ENCODE measurements at regions not wholly inside any gene's neighbourhood (a gene's known extent, or its start where the extent isn't known, plus 50 kb on each side); places are given as distances from the start of the nearest gene placed in this dataset.
A peak's percentile ranks its signal among the peaks of the same experiment; 100 is the strongest.
"Not testable (repeated sequence)": the region's sequence is repeated elsewhere in the genome, so short reads cannot be mapped to it uniquely, and the experiment has no call there.

DNA sequence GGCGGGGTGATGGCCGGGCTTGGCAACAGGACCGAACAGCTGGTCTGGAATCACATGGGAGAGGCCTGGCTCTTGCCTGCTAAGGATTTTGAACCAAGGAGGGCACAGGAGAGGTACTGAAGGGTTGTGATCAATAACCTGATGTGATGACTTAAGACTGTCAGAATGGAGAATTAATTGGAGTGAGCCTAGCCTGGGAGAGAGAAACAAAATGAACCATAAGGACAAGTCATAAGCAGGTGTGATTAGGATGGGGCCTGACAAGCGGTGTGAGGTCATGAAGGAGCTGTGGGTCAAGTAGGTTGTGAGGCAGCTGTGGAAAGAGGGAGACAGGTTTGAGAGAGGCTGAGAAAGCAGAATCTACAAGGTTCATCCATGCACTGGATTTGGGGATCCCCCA, 104.6 kb downstream of the MED10 start:
- no peak for DNase-seq
- ATAC-seq = no peak

DNA sequence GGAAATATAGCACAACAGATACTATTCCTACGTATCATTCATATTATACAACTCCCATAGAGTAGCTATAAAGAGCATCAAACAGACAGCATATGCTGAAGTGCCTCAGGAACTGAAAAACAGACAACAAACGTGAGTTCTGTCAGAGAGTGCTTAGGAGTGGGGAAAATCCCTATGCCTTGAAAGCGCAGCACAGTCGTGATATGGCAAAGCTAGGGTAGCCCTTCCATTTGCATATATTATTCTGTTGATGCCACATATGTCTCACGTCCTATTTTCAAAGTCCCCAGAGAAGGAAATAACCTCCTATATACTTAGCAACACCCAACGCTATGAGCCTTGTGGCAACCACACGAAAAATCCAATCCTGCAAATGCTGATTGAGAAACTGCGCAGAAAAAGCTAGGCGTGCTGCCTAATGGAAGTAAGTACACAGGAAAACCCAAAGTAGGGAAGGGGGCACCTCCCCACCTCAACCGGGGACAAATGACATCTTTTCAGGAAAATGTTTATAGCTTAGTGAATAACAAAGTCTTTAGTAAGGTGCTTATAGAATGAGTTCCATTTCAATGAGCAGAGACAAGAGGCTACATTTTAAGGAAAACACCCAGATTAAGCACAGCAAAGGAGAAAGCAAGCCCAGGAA, 105.1 kb downstream of the MED10 start:
- DNase-seq = no peak
- ATAC-seq = peak; percentile 47

DNA sequence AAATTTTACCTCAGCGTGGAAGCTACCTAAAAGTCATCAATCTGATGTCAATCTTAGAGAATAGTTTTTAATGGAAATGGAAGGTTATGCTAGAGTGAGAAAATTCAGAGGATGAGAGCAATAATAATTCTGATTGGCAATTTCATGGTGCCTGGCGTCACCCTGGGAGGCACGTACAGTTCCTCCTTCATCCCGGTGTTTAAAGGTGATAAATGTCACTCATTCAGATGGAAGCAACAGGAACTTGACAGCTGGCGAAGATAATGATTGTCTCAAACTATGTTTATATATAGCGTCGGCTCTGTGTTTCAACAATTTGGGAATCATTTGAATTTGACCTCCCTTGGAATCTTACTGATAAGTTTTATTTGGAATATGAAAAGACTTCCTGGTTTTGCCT, 108.4 kb downstream of the MED10 start:
- ATAC-seq = no peak

DNA sequence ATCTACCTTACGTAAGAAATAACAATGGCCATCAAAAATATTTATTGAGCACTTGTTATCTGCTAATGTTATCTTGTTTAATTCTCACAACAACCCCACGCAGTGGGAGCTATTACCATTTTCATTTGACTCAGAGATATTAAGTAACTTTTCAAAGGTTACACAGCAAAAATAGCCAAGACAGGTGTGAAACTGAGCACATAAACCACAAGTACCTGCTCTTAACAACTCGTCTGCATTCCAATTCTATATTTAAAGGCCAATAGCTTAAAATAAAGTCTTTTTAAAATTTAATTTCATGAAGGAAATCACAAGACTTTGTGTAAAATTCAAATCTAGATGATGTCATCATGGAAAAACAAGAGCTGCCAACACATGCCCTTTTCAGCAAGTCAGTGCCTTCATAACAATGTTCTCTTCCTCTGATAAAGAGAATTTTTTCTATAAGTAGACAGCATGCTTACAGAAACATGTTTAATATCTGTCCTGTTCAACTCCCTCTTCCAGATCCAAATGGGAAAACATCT, 111.6 kb downstream of the MED10 start:
- no peak for DNase-seq

More for the DNA sequence above, 108.4 kb downstream of the MED10 start:
- no peak for DNase-seq

DNA sequence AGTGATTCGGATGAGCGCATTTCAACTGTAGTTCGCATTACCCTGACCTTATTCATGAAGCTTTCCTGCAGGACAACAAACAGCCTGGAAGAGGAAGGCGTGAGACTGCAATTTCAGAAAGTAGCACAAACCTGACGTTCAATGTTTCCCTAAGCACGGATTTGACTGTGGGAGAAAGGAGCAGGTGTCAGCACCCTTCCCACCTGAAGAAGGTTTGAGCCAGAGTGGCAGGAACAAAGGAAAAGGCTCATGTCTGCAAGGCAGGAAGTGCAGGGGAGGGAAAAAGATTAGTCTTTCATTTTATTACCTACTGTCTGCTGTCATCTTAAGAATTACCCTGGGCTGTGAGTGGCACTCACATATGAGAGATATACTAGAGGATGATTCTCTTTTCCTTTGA, 114.0 kb downstream of the MED10 start:
- ATAC-seq = no peak

More for the DNA sequence above, 111.6 kb downstream of the MED10 start:
- no peak for ATAC-seq

DNA sequence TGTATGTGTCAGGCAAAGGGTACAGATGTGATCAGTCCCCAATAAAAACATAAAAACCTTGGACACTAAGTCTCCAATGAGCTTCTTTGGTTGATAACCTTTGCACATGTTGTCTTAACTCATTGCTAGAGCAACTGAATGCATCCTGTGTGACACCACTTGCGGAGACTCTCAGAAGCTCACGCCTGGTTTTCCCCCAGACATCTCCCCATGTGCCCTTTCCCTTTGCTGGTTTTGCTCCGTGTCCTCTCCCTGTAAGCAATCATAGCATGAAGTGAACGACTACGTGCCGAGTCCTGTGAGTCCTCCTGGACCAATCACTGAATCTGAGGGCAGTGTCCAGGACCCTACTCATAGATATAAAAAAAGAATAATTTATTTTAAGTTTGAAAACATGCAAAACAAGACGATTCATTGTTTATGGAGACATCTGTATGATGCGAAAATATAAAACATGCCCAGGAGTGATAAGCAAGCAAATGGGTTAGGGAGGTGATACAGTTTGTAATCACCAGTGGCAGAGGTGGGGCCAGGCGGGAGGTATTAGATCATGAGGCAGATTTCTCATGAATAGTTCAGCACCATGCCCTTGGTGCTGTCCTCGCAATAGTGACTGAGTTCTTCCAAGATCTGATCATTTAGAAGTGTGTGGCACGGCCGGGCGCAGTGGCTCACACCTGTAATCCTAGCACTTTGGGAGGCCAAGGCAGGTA, 115.5 kb downstream of the MED10 start:
- ATAC-seq (no peak), DNase-seq (no peak)

More for the DNA sequence above, 114.0 kb downstream of the MED10 start:
- DNase-seq = no peak

DNA sequence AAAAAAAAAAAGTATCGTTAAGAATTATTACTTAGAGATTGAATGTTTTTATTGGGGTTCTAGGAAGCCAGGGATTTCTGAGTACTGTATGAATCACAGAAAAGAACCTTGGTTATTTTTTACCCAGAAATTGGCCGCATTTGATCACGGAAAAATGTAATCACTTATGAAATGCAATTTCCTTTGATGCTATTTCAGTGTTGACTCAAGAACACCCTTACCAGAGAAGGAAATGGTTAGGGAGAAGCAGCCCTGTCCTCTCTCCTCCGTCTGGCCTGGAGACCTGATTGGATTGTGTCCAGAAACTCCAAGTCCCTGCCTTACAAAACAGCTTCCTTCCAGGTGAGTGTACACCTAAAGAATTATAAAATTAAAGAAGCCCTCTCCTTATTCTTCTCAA, 116.7 kb downstream of the MED10 start:
- DNase-seq (peak; percentile 15), ATAC-seq (peak; percentile 61)

DNA sequence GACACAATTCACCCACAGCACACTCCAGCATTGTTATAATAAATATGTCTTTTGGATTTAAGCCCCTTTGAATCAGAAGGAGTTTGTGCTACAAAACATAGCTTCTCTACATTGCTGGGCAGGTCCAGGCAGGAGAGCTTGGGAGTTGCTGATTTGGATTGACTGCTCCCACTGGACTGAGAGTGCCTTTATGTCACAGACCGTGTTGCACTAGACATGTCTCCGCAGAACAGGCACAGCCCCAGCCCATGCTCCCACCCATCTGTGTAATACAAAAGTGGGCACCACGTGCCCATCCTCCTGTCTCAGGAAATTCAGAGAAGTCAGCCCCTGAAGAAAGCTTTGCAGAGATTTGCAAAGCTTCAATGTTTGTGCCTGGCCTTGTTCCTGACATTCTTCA, 117.1 kb downstream of the MED10 start:
- ATAC-seq (no peak), DNase-seq (no peak)

DNA sequence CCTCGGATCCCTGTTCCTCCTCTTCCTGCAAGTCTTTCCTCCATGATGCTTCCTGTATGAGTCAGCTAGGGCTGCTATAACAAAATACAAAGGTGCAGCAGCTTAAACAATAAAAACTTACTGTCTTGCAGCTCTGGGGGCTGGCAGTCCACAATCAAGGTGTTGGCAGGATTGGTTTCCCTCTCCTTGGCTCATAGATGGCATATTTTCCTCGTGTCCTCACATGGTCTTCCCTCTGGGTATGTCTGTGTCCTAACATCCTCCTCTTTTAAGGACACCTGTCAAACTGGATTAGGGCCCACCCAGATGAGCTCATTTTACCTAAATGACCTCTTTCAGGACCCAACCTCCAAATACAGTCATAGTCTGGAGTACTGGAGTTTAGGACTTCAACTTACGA, 117.5 kb downstream of the MED10 start:
- DNase-seq (no peak), ATAC-seq (no peak)

DNA sequence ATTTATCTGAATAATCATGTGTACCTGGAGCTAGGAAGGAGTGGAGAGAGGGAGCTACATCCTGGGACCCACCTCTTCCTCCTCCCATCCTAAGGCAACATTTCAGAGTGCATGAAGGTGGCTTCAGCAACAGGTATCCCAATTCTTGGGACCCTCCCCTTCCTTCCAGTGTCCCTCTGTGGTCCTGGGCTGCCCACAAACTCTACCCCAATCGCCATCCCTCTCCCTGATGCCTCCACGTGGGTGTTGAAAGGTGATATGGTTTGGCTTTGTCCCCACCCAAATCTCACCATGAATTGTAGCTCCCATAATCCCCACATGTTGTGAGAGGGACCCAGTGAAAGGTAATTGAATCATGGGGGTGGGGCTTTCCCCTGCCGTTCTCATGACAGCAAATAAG, 121.4 kb downstream of the MED10 start:
- ATAC-seq (no peak), DNase-seq (no peak)

DNA sequence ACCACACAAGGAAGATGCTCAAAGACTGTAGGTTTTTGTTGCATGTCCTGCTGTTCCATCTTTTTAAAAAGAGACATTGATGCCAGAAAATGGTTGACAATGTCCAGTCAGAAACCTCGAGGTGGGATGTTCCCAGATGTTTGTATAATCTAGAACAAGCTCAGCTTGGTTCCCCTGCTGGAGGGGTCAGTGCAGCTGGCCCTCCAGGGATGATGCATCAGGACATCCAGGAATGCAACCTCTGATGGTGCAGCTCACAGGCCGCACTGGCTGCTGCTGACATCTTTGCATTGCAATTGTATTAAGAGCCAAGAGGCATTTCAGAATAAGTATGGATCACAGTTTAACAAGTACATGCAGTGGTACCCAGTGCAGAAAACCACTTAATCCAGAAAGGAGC, 122.4 kb downstream of the MED10 start:
- ATAC-seq = no peak

DNA sequence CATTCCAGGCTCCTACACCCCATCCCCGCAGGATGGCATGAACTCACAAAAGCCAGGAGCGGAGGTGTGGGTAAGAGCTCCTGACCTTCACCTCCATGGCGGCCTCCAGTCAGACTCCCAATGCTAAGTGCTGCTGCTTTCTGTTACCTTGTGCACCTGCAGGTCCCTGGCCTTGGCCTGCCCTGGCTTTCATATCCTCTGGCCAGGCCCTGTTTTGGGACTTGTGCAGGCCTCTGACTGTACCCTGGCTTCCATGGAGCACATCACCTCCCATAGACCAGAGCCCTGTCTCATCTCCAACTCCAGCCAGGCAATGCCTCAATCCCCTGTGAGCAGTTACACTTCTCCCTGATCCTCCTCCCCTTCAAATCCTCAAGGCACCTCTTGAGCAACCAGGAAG, 124.5 kb downstream of the MED10 start:
- no peak for ATAC-seq
- DNase-seq = no peak

More for the DNA sequence above, 122.4 kb downstream of the MED10 start:
- DNase-seq = no peak

DNA sequence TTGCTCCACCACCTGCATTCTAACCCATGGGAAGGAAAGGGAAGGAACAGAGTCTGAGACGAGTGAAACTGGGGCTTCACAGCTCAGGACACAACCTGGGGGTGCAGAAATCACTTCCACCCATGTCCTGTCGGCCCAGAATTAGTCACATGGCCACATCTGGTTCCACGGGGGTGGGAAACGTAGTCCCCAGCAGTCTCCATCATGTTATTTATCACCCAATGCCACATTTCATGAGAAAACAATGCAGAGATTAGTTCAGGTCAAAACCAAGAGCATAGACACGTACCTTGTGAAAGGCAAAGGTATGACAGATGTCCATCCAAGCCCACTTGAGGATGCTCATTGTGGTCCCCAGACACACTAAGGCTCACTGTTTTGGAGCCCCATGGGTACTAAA, 125.1 kb downstream of the MED10 start:
- no peak for ATAC-seq

DNA sequence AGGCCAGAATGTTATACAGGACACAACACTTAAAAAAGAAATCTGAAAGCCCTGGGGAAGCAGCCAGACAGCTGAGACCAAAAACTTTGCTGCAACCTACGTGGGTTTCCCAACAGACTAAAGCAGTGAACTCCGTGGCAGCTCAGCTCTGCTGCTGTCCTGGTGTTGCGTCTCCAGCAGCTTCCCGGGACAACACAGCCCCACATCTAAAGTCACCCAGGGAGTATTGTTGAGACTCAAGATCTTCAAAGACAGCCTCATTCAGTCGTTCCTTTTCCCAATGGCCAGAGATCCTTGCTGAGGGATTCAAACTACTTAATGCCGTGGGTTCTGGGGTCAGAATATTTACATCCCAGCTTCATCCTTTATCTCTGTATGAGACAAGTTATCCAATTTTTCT, 125.8 kb downstream of the MED10 start:
- DNase-seq = no peak
- ATAC-seq = no peak

More for the DNA sequence above, 125.1 kb downstream of the MED10 start:
- no peak for DNase-seq

DNA sequence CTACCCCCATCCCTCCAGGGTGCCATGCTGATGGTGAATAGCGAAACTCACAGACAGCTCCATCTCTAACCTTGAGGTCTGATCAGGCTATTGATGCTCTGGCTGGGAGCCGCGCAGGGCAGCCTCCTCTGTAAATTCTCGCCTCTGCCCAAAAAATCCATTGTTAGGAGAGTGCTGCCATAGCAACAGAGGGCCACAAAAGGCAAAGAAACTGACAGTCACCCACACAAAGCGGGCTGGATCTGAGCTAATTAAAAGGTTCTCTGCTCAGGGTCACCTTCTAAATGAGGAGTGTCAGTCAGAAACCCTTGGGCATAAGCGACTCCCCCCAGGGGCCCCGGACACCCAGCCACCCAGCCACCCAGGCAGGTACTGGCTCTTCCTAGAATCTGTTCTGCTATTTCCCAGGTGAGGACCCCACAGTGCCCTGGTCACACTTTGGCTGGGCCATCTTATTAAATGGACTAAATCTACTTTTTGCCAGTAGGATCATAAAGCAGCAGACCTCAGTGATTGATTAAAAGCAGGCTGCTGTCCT, 126.7 kb downstream of the MED10 start:
- ATAC-seq = no peak
- DNase-seq = no peak

DNA sequence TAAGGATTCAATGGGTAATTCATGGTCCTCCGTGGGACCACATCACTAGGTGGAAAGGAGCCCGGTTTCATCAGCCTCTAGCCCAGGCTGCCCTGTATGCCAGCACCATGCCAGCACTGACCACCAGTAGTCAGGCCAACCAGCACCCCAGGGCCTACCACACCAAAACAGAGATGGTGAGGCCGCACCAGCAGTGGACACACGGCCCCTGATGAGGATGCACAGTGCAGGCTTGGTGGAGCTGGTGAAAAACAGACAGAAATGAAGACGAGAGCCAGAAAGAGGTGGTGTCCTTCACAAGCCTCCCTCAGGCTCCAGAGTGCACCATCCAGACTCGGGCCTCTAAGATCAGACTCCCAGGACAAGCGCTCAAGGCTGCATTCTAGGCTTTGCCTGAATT, 128.2 kb downstream of the MED10 start:
- ATAC-seq (no peak), DNase-seq (no peak)

DNA sequence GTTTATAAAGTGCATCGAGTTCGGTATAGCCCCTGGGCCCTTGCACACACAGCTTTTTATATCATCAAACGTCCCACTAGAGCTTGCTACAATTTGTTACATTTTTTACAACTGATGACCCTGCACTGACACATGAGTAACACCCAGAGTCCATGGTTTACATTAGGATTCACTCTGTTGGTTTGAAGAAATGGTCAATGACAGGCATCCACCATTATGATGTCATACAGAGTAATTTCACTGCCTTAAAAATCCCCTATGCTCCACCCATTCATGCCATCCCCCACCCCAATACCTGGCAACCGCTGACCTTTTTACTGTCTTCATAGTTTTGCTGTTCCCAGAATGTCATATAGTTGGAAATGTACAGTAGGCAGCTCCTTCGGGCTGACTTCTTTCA, 130.2 kb downstream of the MED10 start:
- no peak for DNase-seq
- no peak for ATAC-seq

DNA sequence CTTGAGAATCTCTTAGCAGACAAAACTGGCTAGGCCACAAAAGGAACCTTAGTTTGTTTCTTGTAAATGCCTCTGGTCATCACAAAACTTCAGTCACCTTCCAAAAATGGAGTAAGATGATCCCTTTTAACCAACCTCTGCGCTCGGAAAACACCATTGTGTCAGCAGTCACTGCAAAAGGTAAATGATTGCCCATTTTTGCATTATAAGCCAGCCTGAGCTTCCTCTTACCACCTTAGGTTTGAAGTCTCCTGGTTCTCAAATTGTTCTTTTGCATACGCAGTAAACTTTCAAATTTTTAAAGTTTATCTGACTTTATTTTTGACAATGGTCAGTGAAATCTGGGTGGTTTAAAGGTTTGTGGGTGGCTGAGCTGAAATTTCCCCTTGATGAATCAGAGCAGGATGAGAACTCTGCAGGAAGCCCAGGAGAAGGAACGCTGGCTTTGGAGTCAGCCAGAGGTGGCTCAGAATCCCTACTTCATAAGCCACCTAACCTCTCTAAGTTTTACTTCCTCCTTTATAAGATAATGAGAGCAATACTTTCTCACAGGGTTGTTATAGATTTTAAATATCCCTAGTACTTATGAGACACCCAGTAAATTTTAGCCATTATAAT, 131.4 kb downstream of the MED10 start:
- DNase-seq (no peak), ATAC-seq (no peak)

DNA sequence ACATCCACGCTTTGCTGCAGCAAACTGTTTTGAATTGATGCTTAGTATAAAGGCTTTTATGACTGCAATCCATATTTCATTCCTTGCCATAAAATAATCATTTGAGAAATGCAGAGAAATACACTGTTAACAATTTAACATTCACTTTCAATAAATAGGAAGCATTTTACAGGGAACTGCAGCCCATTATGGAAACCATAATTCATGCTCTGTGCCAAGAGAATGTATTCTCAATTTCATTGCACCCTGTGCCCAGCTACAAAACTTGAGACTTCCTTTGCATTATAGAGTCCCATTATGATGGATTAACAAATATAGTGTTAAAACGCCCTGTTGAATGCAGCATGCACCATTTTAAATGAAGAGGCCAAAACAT, 134.0 kb downstream of the MED10 start:
- no peak for DNase-seq
- no peak for ATAC-seq

DNA sequence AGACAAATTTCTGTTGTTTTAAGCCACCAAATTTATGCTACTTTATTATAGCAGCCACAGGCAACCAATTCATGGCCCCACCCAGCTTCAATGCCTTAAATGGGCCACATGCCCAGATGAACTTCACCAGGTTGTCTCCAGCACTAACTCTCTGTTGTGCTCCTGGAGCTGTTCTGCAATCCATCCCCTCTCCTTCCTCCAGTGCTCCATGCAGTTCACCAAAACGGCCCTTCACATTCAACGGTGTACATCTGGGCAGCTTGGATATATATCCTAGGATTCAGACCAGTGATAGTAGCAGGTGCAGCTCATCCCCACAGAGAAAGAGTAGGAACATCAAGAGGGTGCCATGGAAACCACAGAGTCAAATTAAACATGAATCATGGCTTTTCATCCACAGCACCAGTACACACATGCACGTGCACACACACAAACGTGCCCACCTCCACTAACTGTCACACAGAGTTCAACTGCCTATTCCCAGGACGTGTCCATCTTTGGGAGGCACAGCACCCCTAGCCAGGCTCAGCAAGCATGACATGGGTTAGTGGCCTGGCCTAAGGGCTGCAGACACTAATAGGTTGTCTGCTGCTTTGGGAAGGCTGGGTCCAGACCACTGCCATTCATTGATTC, 134.5 kb downstream of the MED10 start:
- no peak for DNase-seq
- ATAC-seq = peak; percentile 19

DNA sequence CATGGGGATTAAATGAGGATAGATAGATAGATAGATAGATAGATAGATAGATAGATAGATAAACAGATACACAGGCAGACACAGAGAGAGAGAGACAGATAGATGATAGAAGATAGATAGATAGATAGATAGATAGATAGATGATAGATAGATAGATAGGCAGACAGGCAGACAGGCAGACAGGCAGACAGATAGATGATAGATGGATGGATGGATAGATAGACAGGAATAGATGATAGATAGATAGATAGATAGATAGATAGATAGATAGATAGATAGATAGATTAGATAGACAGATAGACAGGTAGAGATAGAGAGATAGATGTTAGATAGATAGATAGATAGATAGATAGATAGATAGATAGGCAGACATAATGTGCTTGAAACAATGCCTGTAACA, 137.3 kb downstream of the MED10 start:
- not testable (repeated sequence) for ATAC-seq, DNase-seq

DNA sequence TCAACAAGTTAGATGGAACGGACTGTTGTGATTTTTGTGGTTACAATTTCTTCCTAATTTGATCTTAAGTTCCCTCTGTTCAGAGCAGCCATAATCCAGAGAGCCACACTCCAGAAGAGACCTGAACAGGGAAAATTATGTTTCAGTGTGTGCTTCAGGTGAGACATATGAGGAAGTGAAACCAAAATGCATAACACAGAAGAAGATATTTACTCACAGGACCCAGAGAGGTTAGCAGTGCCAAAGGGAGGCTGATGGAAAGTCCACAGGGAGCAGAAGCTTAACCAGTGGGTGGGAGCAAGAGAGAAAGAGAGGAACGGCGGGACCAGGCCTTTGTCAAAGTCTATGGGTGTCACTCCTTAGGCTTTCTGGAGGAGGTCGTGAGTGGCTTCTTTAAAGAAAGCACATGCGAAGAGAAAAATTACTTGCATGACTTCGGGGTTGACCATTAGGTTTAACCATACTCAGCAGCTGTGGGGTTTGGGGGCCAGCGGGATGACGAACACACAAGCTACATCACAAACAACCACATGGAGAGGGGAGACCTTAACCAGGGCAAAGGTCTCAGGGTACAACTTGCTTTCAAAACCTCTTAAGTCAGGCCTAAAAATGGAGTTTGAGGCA, 141.4 kb downstream of the MED10 start:
- ATAC-seq (no peak), DNase-seq (no peak)

All from stimulated activated naive CD8-positive, alpha-beta T cell treated with anti-CD3 and anti-CD28 coated beads, Interleukin-15, Interleukin-2, amounts not matched to agents 100 U/mL and 50 U/mL, for 24 hours (primary cell).